Fibroblast of mammary gland (primary cell): ENCODE measurements at regions not wholly inside any gene's neighbourhood (a gene's known extent, or its start where the extent isn't known, plus 50 kb on each side); places are given as distances from the start of the nearest gene placed in this dataset.

Source experiments
- DNase-seq: peaks from one replicate; pipeline ENCODE4 v3.0.0-alpha.2; 2010; ENCODE audit warnings: low read depth
- H3K4me3 ChIP-seq: 2 replicates; pipeline ENCODE4 v1.5.1; 2011; ENCODE audit warnings: low read depth, mild to moderate bottlenecking, low read length, moderate library complexity; ENCODE audit not compliant: control insufficient read depth
- TF ChIP-seq, protein P1 (sequence below): conservative IDR thresholded peaks from 2 replicates; pipeline ENCODE4 v1.5.1; 2011; ENCODE audit warnings: low read depth, low read length, inconsistent platforms; ENCODE audit not compliant: control insufficient read depth, insufficient read depth

DNA sequence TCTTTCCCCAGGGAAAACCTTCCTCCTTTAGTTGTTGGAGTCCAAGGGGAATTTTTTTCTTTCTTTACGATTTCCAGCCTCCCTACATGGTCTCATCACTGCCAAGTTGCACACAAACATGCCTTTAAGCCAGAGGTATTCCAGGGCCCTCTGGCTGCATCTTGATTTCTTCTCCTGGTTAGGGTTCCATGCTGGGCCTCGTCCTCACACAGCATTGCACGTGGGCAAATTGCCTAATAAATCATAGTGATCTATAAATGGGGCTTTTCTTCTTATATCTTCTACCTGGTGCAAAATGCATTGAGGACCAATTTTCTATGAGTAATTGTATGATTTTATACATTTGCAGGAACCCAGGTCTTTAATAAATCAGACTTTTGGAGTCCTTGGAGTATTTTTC, 284.2 kb downstream of the C7orf25 start:
- DNase-seq = no peak

DNA sequence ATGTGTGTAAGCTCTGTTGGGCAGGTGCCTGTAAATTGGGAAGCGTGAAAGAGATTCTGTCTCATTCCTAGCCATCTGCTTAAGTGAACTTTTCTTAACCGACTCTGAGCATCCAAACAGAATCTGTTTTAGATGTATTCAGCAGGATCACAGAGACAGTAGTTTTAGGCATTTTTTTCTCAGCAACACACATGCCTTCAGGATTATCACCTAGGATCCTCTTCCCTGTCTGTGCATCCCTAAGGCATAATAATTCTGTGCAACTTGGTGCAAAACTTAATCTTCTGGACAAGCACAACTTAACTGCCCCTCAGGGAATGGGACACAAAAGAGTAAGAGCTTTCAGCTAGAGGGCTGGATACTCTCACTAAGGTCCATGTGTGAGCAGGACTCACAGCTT, 284.8 kb downstream of the C7orf25 start:
- TF ChIP-seq, protein P1, sequence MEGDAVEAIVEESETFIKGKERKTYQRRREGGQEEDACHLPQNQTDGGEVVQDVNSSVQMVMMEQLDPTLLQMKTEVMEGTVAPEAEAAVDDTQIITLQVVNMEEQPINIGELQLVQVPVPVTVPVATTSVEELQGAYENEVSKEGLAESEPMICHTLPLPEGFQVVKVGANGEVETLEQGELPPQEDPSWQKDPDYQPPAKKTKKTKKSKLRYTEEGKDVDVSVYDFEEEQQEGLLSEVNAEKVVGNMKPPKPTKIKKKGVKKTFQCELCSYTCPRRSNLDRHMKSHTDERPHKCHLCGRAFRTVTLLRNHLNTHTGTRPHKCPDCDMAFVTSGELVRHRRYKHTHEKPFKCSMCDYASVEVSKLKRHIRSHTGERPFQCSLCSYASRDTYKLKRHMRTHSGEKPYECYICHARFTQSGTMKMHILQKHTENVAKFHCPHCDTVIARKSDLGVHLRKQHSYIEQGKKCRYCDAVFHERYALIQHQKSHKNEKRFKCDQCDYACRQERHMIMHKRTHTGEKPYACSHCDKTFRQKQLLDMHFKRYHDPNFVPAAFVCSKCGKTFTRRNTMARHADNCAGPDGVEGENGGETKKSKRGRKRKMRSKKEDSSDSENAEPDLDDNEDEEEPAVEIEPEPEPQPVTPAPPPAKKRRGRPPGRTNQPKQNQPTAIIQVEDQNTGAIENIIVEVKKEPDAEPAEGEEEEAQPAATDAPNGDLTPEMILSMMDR = no peak
- H3K4me3 ChIP-seq = no peak overlapping the region
- no peak for DNase-seq

More for the DNA sequence above, 284.2 kb downstream of the C7orf25 start:
- TF ChIP-seq, protein P1 = no peak
- H3K4me3 ChIP-seq = no peak overlapping the region

- TF ChIP-seq, protein P1 = no peak
- no peak for DNase-seq
- H3K4me3 ChIP-seq = no peak overlapping the region
Measured at GRCh38 chr7:42625421-42625820, 286.4 kb downstream of the C7orf25 start.

- TF ChIP-seq, protein P1 = no peak
- peak; percentile 58 for DNase-seq
- H3K4me3 ChIP-seq = no peak overlapping the region
Measured at GRCh38 chr7:42624471-42624870, 287.4 kb downstream of the C7orf25 start.

DNA sequence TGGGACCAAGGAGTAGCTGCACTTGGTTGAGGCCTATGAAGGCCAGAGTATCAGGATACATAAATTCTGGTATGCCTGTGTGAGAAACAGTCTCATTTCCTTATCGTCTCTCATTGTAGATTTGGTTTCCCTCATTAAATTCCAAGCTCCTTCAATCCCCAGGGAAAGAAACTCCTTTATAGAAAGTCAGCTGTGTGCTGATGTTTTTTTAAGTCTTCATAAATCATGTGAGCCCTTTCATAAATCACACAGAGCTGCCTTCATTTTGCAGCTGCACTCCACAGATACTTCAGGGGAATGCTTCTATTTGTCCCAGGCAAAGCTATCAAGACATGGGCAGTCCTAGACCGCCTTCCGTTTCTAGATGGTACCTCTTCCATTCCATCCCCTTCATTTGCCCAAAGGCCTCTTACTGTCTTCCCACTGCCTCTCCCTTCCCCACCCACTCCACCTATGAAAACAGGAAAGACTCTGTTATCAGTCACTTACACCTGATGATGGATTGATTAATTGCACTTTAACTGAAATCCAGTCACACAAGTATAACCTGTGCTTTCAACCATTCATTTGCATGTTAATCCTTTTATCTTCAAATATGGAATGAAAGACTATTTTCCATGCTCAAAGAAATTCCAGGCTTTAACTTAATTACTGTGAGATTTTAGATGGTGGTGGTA, 290.2 kb downstream of the C7orf25 start:
- no peak for DNase-seq
- no peak overlapping the region for H3K4me3 ChIP-seq
- TF ChIP-seq, protein P1 = no peak

DNA sequence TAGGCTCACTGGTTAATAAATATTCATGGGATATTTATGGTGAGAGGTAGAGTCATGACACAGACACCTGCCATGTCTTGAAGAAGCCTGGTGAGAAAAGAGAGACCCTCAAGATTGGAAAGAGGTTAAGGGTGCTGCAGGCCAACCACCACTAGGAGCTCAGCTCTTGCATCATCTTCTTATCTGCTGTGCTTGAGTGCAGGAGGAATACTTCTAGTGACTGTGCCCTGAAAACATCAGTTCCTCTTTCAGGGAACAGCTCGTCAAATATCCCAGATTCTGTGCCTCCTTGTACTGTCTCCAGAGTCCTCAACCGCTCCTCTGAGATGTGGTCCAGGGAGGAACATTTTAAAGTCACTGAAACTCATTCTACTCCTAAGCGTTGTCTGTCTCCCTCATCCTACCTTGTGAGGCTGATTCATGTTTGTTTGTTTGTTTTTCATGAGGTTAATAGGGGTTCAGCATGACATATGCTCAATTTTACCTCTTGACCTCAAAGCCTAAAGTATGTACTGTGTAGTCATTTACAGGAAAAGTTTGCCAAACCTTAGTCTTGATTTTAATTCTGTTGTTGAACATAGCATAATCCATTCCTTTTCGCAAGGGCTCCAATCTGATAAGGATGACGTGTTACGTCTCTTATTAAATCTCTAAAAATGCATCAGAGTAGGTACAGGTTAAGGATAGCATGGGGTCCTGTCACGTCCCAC, 293.1 kb downstream of the C7orf25 start:
- TF ChIP-seq, protein P1 = no peak
- H3K4me3 ChIP-seq = no peak overlapping the region
- DNase-seq = no peak
